ENCODE measurements at regions not wholly inside any gene's neighbourhood (a gene's known extent, or its start where the extent isn't known, plus 50 kb on each side); places are given as distances from the start of the nearest gene placed in this dataset.

GRCh38 chr6:14676064-14676463, 558.5 kb downstream of the CD83 start:
- Mint-ChIP-seq H3K4me1 (ENCODE audit: low read depth) (peaks cover 16% of the 10 kb centered on the region), H3K4me3 (no peak overlapping the region), H3K9me3 (no peaks in the 10 kb centered on the region), H3K36me3 (ENCODE audit: low read depth) (no peaks in the 10 kb centered on the region), H3K27me3 (no peaks in the 10 kb centered on the region), H3K27ac (no peak overlapping the region)
- no peak for DNase-seq
- ChIA-PET POLR2A (interaction anchor here (0.9 kb wide), 1 partner anchor 42 kb away, joined by 3 read pairs; no protein-coding TSS in a partner anchor), CTCF (interaction anchor here (1.1 kb wide), 1 partner anchor 31 kb away, joined by 3 read pairs; no protein-coding TSS in a partner anchor)
- TF ChIP-seq, protein P1, sequence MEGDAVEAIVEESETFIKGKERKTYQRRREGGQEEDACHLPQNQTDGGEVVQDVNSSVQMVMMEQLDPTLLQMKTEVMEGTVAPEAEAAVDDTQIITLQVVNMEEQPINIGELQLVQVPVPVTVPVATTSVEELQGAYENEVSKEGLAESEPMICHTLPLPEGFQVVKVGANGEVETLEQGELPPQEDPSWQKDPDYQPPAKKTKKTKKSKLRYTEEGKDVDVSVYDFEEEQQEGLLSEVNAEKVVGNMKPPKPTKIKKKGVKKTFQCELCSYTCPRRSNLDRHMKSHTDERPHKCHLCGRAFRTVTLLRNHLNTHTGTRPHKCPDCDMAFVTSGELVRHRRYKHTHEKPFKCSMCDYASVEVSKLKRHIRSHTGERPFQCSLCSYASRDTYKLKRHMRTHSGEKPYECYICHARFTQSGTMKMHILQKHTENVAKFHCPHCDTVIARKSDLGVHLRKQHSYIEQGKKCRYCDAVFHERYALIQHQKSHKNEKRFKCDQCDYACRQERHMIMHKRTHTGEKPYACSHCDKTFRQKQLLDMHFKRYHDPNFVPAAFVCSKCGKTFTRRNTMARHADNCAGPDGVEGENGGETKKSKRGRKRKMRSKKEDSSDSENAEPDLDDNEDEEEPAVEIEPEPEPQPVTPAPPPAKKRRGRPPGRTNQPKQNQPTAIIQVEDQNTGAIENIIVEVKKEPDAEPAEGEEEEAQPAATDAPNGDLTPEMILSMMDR (IDR thresholded peaks at IDR 0.05): no peak
- intact Hi-C loops (cut with micrococcal nuclease): no loop called here
- peak; percentile 25 for ATAC-seq

DNA sequence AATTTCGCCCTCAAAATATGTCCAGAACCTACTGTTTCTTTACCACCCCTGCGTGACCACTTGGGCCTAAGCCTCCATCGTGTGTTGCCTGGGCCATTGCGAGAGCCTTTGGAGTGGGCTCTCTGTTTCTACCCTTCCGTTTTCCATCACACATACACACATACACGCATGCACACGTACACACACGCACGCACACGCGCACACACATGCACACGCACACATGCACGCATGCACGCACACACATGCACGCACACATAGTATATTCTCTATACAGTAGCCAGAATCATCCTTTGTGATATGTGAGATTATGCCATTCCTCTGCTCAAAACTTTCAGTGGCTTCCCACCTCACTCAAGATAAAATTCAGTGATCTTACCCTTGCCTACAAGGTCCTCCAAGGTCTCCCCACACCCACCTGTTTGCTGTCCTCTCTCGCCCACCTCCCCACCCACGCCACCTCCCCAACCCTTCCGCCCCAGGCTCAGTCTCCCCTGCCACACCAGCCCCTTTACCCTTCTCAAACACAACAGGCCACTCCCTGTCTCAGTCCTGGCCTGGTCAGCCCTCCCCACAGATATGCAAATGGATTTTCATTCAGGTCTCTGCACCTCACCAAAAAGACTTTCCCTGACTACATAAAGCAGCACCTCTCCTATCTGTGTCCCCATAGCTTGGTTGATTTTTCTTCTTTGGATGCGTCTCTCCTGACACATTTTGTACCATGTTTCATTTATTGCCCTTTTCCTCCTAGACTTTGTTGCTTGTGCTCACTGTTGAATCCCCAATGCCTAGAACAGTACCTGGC, 559.6 kb downstream of the CD83 start:
- ChIA-PET POLR2A (no interaction called here), CTCF (interaction anchor here (1.2 kb wide), 1 partner anchor 36 kb away, joined by 3 read pairs; no protein-coding TSS in a partner anchor)
- Mint-ChIP-seq H3K4me1 (ENCODE audit: low read depth) (peaks cover 16% of the 10 kb centered on the region), H3K27ac (no peak overlapping the region), H3K9me3 (no peaks in the 10 kb centered on the region), H3K27me3 (no peaks in the 10 kb centered on the region), H3K4me3 (no peak overlapping the region), H3K36me3 (ENCODE audit: low read depth) (no peaks in the 10 kb centered on the region)
- TF ChIP-seq, protein P1 (IDR thresholded peaks at IDR 0.05): no peak
- ATAC-seq (no peak), DNase-seq (no peak)
- intact Hi-C loops (cut with micrococcal nuclease): no loop called here

DNA sequence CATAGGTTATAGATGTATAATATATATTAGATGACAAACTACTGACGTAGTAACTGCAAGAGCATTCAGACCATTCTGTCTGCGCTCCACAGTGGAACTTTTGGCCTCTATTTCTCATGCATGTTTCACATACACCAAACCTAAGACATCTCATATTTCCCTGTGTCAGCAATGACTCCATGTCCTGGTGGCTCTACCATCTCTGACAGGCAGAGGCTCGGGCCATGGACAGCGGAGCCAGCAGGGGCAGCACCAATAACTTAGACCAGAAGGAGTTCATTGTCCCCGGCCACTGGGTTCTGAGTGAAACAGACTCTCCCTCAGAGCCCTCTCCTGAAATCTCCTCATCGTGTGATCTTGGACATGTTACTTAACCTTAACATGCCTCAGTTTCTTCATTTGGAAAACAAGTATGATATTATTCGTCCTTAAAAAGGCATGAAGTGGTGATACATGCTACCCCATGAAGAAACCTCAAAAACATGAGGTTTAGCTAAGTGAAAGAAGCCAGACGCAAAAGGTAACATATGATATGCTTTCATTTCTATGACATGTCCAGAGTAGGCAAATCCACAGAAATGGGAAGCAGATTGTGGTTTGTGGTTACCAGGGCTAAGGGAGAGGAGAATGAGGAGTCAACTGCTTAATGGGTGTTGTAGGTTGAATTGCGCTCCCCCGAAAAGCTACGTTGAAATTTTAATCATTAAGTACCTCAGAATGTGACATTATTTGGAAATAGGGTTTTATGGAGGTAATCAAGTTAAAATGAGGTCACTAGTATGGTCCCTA, 564.0 kb upstream of the JARID2 start:
- ChIA-PET CTCF (no interaction called here), POLR2A (interaction anchor here (0.6 kb wide), 1 partner anchor 216 kb away, joined by 3 read pairs; no protein-coding TSS in a partner anchor)
- H3K4me1 Mint-ChIP-seq (ENCODE audit: low read depth): no peaks in the 10 kb centered on the region
- no peaks in the 10 kb centered on the region for H3K9me3 Mint-ChIP-seq
- no peaks in the 10 kb centered on the region for H3K36me3 Mint-ChIP-seq (ENCODE audit: low read depth)
- ATAC-seq (no peak), DNase-seq (no peak)
- TF ChIP-seq, protein P1 (IDR thresholded peaks at IDR 0.05): no peak
- no peak overlapping the region for H3K27ac Mint-ChIP-seq
- H3K27me3 Mint-ChIP-seq: no peaks in the 10 kb centered on the region
- intact Hi-C loops (cut with micrococcal nuclease): no loop called here
- H3K4me3 Mint-ChIP-seq: no peak overlapping the region

DNA sequence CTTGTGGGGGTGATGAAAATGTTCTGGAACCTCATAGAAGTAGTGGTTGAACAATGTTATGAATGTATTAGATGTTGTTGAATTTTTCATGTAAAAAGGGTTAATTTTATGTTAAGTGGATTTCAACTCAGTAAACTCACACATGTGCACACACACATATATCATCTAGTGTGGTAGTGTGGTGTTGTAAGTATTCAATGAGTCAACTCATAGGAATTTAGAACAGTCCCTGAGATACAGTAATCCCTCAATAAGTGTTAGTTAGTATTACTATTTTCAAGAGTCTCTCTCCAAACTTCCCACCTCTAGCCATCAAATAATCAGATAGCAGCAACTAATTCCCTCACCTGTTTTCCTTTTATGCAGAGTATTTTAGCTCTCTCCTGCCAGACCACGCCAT, 563.1 kb upstream of the JARID2 start:
- ChIA-PET CTCF (no interaction called here), POLR2A (interaction anchor here (0.6 kb wide), 1 partner anchor 215 kb away, joined by 3 read pairs; no protein-coding TSS in a partner anchor)
- Mint-ChIP-seq H3K4me3 (no peak overlapping the region), H3K27me3 (no peaks in the 10 kb centered on the region), H3K9me3 (no peaks in the 10 kb centered on the region), H3K27ac (no peak overlapping the region), H3K4me1 (ENCODE audit: low read depth) (no peaks in the 10 kb centered on the region), H3K36me3 (ENCODE audit: low read depth) (no peaks in the 10 kb centered on the region)
- intact Hi-C loops (cut with micrococcal nuclease): no loop called here
- DNase-seq: no peak
- ATAC-seq: no peak
- TF ChIP-seq, protein P1 (IDR thresholded peaks at IDR 0.05): no peak

DNA sequence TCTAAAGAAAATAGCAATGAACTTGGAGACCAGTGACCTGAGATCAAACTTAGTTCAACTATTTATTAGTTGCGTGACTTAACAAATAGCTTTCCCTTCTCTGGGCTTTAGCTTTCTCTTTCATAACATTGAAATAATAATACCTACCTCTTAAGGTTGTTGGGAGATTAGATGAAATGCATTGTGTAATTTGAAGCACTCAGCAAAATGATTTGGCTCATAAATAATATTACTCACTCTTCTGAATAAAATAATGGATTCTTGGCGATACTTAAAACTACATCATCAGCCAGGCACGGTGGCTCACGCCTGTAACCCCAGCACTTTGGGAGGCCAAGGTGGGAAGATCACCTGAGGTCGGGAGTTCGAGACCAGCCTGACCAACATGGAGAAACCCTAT, 556.2 kb upstream of the JARID2 start:
- Mint-ChIP-seq H3K9me3 (no peaks in the 10 kb centered on the region), H3K4me3 (no peak overlapping the region), H3K36me3 (ENCODE audit: low read depth) (no peaks in the 10 kb centered on the region), H3K27ac (no peak overlapping the region), H3K27me3 (no peaks in the 10 kb centered on the region), H3K4me1 (ENCODE audit: low read depth) (no peaks in the 10 kb centered on the region)
- intact Hi-C loops (cut with micrococcal nuclease): no loop called here
- ATAC-seq: no peak
- no peak for DNase-seq
- TF ChIP-seq, protein P1 (IDR thresholded peaks at IDR 0.05): no peak
- ChIA-PET CTCF (interaction anchor here (1.0 kb wide), 1 partner anchor 9 kb away, joined by 3 read pairs; no protein-coding TSS in a partner anchor), POLR2A (no interaction called here)
